Mammary epithelial cell (primary cell): ENCODE measurements at regions not wholly inside any gene's neighbourhood (a gene's known extent, or its start where the extent isn't known, plus 50 kb on each side); places are given as distances from the start of the nearest gene placed in this dataset.

ENCODE experiments used
- CTCF ChIP-seq, 2 donors: IDR thresholded peaks in 1 of 2; conservative IDR thresholded peaks in 1 of 2; 2 replicates each; pipeline ENCODE4 v1.5.1; 2011 to 2012; ENCODE audit warnings: inconsistent platforms in 2 of 2, low read length in 2 of 2, mild to moderate bottlenecking in 2 of 2, control low read depth in 1 of 2, low read depth in 1 of 2; ENCODE audit not compliant: insufficient read depth in 1 of 2; ENCODE audit errors: extremely low read depth in 1 of 2
- EZH2 ChIP-seq: IDR thresholded peaks from 2 replicates; pipeline ENCODE4 v1.6.1; 2012; ENCODE audit warnings: low read length, inconsistent platforms, borderline replicate concordance

GRCh38 chr5:20241351-20241750 is 253.4 kb upstream of the CDH18 start:
- TF ChIP-seq CTCF (conservative IDR thresholded peaks at IDR 0.05 in 1 of 2, IDR thresholded peaks at IDR 0.05 in 1 of 2; ENCODE audit: extremely low read depth in 1 of 2, insufficient read depth in 1 of 2, low read depth in 1 of 2, low read length in 2 of 2), result no peak
- TF ChIP-seq EZH2, result no peak
